ENCODE measurements at regions not wholly inside any gene's neighbourhood (a gene's known extent, or its start where the extent isn't known, plus 50 kb on each side); places are given as distances from the start of the nearest gene placed in this dataset.
"Not testable (repeated sequence)": the region's sequence is repeated elsewhere in the genome, so short reads cannot be mapped to it uniquely, and the experiment has no call there.

GRCh38 chr2:123448801-123449200 is 576.3 kb upstream of the CNTNAP5 start:
- TF ChIP-seq, protein P1, sequence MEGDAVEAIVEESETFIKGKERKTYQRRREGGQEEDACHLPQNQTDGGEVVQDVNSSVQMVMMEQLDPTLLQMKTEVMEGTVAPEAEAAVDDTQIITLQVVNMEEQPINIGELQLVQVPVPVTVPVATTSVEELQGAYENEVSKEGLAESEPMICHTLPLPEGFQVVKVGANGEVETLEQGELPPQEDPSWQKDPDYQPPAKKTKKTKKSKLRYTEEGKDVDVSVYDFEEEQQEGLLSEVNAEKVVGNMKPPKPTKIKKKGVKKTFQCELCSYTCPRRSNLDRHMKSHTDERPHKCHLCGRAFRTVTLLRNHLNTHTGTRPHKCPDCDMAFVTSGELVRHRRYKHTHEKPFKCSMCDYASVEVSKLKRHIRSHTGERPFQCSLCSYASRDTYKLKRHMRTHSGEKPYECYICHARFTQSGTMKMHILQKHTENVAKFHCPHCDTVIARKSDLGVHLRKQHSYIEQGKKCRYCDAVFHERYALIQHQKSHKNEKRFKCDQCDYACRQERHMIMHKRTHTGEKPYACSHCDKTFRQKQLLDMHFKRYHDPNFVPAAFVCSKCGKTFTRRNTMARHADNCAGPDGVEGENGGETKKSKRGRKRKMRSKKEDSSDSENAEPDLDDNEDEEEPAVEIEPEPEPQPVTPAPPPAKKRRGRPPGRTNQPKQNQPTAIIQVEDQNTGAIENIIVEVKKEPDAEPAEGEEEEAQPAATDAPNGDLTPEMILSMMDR (IDR thresholded peaks at IDR 0.05): no peak
- TF ChIP-seq POLR2A (IDR thresholded peaks at IDR 0.05): no peak
- H3K4me1 ChIP-seq: no peaks in the 10 kb centered on the region
- no peaks in the 10 kb centered on the region for H3K27me3 ChIP-seq
- H3K27ac ChIP-seq: no peak overlapping the region
- DNase-seq (no peak), ATAC-seq (no peak)
- 61% methylated on average over 6 of the region's 6 CpGs for WGBS (ENCODE audit: insufficient coverage, low coverage, low lambda C conversion rate, missing lambda C conversion rate)
- intact Hi-C loops (cut with DNase I): no loop called here
- H3K36me3 ChIP-seq: no peaks in the 10 kb centered on the region
- no peaks in the 10 kb centered on the region for H3K9me3 ChIP-seq
- H3K4me3 ChIP-seq: no peak overlapping the region

- H3K27me3 ChIP-seq: no peaks in the 10 kb centered on the region
- 28% methylated on average over 4 of the region's 4 CpGs for WGBS (ENCODE audit: insufficient coverage, low coverage, low lambda C conversion rate, missing lambda C conversion rate)
- DNase-seq: no peak
- no peaks in the 10 kb centered on the region for H3K9me3 ChIP-seq
- no peaks in the 10 kb centered on the region for H3K4me1 ChIP-seq
- TF ChIP-seq POLR2A (IDR thresholded peaks at IDR 0.05): no peak
- TF ChIP-seq, protein P1 (IDR thresholded peaks at IDR 0.05): no peak
- ATAC-seq: no peak
- H3K27ac ChIP-seq: no peak overlapping the region
- no peaks in the 10 kb centered on the region for H3K36me3 ChIP-seq
- H3K4me3 ChIP-seq: no peak overlapping the region
- intact Hi-C loops (cut with DNase I): no loop called here
Observed at GRCh38 chr2:123451542-123451941, 573.5 kb upstream of the CNTNAP5 start.

DNA sequence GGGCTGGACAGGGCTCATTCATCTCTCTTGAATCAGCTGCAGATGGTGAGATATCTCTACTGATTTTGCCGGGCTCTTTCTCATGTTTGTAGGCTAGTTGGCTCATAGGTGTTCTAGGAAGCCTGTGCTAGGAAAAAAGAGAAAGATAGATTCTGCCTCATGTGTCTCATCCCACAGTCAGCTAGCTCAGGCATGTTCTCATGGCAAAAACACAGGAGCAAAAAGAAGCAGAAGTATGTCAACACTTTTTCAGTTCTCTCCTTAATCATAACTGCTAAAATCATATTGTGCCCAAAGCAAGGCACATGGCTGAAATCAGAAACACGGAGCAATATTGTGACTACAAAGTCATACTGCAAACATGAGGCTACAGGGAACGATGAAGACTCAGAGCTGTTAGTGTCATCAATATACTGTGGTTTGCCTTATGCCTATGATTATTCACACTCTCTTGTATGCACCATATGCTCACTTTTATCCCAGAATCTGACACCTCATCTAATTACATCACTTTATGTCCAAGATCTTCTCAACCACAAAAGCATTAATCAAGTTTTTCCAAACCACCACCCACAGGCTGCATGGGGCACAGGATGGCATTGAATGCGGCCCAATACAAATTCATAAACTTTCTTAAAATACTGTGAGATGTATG is 571.9 kb upstream of the CNTNAP5 start:
- Histone ChIP-seq H3K27me3 (no peaks in the 10 kb centered on the region), H3K4me3 (no peak overlapping the region), H3K9me3 (no peaks in the 10 kb centered on the region), H3K4me1 (no peaks in the 10 kb centered on the region), H3K36me3 (no peaks in the 10 kb centered on the region), H3K27ac (no peak overlapping the region)
- ATAC-seq: no peak
- TF ChIP-seq, protein P1 (IDR thresholded peaks at IDR 0.05): no peak
- TF ChIP-seq POLR2A (IDR thresholded peaks at IDR 0.05): no peak
- WGBS (ENCODE audit: insufficient coverage, low coverage, low lambda C conversion rate, missing lambda C conversion rate): 51% methylated on average over 4 of the region's 4 CpGs
- intact Hi-C loops (cut with DNase I): no loop called here
- no peak for DNase-seq

GRCh38 chr2:123453772-123454171 is 571.3 kb upstream of the CNTNAP5 start:
- no peak for DNase-seq
- ATAC-seq: no peak
- Histone ChIP-seq H3K36me3 (no peaks in the 10 kb centered on the region), H3K27me3 (no peaks in the 10 kb centered on the region), H3K4me3 (no peak overlapping the region), H3K4me1 (no peaks in the 10 kb centered on the region), H3K9me3 (no peaks in the 10 kb centered on the region), H3K27ac (no peak overlapping the region)
- 41% methylated on average over 3 of the region's 3 CpGs for WGBS (ENCODE audit: insufficient coverage, low coverage, low lambda C conversion rate, missing lambda C conversion rate)
- intact Hi-C loops (cut with DNase I): no loop called here
- TF ChIP-seq POLR2A (IDR thresholded peaks at IDR 0.05): no peak
- TF ChIP-seq, protein P1 (IDR thresholded peaks at IDR 0.05): no peak

GRCh38 chr2:123455234-123455633 is 569.9 kb upstream of the CNTNAP5 start:
- H3K27ac ChIP-seq; intact Hi-C loops (cut with DNase I); H3K4me3 ChIP-seq; H3K9me3 ChIP-seq; H3K4me1 ChIP-seq; H3K36me3 ChIP-seq; ATAC-seq; H3K27me3 ChIP-seq; DNase-seq: not testable (repeated sequence)
- 61% methylated on average over 8 of the region's 8 CpGs for WGBS (ENCODE audit: insufficient coverage, low coverage, low lambda C conversion rate, missing lambda C conversion rate)

All from right lobe of liver (tissue), 6 donors.